ENCODE measurements at regions not wholly inside any gene's neighbourhood (a gene's known extent, or its start where the extent isn't known, plus 50 kb on each side); places are given as distances from the start of the nearest gene placed in this dataset.

DNA sequence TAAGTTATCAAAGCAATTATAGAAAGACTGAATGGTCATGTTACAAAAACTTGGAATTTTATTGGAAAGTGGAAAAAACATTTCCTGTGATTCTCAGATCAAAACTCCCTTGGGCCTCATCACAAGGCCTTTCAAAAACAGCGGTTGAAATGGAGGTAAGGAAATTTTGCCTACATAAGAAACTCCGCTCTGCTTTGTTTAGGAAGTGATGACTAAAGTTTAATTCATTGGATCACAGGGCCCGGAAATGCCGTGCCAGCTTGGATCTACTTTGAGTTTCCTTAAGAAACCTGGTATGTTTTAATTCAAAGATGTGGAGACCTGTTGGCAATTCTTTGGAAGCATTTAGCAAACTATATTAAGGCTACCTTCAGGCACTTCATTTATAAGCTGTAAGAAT, 143.9 kb upstream of the MME start:
- no peak overlapping the region for H3K27ac ChIP-seq
- TF ChIP-seq CTCF (conservative IDR thresholded peaks at IDR 0.05) (no peak), ZFX (IDR thresholded peaks at IDR 0.05) (no peak)

GRCh38 chr3:154933581-154933980, 146.5 kb upstream of the MME start:
- no peak overlapping the region for H3K27ac ChIP-seq

DNA sequence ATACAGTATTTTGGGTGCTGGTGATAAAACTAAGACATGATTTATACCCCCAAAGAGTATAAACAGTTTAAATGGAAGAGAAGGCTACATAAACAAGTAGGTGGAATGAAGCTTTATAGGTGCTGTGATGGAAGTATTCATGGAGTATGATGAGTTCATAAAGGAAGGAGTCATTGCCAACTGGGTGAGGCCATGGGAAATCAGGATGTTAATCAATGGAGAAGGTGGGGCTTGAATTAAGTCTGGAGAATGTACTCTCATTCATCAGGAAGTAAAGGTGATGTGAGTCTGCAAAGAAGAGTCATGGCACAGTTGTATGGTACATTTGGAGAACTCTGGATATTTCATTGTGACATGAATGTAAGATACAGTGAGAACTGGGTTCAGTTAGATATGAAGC, 147.5 kb upstream of the MME start:
- TF ChIP-seq ZFX (IDR thresholded peaks at IDR 0.05) (no peak), CTCF (conservative IDR thresholded peaks at IDR 0.05) (no peak)
- H3K27ac ChIP-seq: no peak overlapping the region

More at GRCh38 chr3:154933581-154933980, 146.5 kb upstream of the MME start:
- TF ChIP-seq ZFX (IDR thresholded peaks at IDR 0.05) (no peak), CTCF (conservative IDR thresholded peaks at IDR 0.05) (no peak)

DNA sequence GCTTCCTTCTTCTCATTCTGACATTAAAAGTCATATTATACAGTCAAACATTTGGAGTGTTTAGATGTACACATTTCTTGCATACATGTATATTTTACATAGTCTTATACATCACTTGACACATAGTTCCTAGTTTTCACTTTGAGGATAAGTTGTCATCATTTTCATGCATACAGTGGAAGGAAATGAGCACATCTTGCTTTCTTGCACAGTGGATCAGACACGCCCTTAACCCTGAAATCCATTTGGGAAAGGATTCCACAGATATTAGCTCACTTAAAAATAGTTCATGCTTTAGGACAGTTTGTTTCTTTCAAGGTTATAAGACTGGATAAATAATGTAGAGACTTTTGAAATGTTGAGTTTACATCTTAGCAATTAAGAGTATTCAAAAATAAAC, 148.6 kb upstream of the MME start:
- TF ChIP-seq CTCF (conservative IDR thresholded peaks at IDR 0.05): no peak
- no peak for TF ChIP-seq ZFX (IDR thresholded peaks at IDR 0.05)
- no peak overlapping the region for H3K27ac ChIP-seq

DNA sequence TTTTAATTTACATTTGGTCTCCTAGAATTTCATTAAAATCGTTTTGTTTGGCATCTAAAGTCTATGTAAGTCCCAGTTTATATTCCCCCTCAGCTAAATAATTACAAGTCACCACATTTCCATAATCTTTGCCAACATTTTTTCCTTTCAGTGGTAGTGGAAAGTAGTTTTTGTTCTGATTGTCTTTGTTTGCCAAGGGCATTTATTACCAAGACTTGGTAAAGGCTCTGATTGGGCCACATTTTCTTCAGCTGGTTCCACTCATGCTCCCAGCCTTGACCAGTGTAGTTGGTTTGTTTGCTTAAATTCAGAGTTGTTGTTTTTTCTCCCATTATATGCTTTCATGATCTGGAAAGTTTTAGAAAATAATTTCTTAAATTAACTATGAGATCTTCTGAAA, 153.4 kb upstream of the MME start:
- H3K27ac ChIP-seq: no peak overlapping the region
- TF ChIP-seq ZFX (IDR thresholded peaks at IDR 0.05) (no peak), CTCF (conservative IDR thresholded peaks at IDR 0.05) (no peak)

GRCh38 chr3:154921351-154921750, 158.8 kb upstream of the MME start:
- TF ChIP-seq CTCF (conservative IDR thresholded peaks at IDR 0.05) (no peak), ZFX (IDR thresholded peaks at IDR 0.05) (no peak)

DNA sequence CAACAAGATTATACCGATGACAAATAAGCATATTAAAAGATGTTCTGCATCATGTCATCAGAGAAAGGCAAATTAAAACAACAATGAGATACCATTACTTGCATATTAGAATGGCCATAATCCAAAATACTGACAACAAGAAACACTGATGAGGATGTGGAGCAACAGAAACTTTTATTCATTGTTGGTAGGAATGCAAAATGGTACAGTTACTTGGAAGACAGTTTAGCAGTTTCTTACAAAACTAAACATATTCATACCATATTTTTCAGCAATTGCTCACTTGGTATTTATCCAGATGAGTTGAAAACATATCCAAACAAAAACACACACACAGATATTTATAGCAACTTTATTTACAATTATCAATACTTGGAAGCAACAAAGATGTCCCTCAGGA, 160.9 kb upstream of the MME start:
- TF ChIP-seq ZFX (IDR thresholded peaks at IDR 0.05): no peak
- TF ChIP-seq CTCF (conservative IDR thresholded peaks at IDR 0.05): no peak
- H3K27ac ChIP-seq: no peak overlapping the region

More at GRCh38 chr3:154921351-154921750, 158.8 kb upstream of the MME start:
- no peak overlapping the region for H3K27ac ChIP-seq
